ENCODE measurements at regions not wholly inside any gene's neighbourhood (a gene's known extent, or its start where the extent isn't known, plus 50 kb on each side); places are given as distances from the start of the nearest gene placed in this dataset.
A peak's percentile ranks its signal among the peaks of the same experiment; 100 is the strongest.

DNA sequence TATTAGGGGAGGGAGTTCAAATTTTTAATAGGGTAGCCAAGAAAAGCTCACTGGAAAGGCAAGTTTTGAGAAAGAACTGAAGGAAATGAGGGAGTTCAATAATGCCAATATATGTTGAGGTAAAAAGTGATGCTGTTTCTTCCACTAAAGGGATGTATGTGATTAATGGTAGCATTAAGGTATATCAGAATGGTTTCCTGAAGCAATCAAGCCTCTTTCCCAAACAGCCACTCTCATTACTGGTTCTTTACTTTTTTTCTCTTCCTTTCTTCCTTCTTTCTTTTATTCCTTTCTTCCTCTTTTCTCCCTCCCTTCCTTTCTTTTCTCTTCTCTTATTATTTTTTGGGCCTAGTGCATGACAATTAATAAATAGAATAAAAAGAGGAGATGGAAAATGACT, 433.5 kb downstream of the SATB2 start:
- TF ChIP-seq POLR2A (IDR thresholded peaks at IDR 0.05; ENCODE audit: low read depth) (no peak), POLR2AphosphoS5 (IDR thresholded peaks at IDR 0.05) (no peak), EP300 (IDR thresholded peaks at IDR 0.05) (no peak)
- TF ChIP-seq, protein P1, sequence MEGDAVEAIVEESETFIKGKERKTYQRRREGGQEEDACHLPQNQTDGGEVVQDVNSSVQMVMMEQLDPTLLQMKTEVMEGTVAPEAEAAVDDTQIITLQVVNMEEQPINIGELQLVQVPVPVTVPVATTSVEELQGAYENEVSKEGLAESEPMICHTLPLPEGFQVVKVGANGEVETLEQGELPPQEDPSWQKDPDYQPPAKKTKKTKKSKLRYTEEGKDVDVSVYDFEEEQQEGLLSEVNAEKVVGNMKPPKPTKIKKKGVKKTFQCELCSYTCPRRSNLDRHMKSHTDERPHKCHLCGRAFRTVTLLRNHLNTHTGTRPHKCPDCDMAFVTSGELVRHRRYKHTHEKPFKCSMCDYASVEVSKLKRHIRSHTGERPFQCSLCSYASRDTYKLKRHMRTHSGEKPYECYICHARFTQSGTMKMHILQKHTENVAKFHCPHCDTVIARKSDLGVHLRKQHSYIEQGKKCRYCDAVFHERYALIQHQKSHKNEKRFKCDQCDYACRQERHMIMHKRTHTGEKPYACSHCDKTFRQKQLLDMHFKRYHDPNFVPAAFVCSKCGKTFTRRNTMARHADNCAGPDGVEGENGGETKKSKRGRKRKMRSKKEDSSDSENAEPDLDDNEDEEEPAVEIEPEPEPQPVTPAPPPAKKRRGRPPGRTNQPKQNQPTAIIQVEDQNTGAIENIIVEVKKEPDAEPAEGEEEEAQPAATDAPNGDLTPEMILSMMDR (IDR thresholded peaks at IDR 0.05) = no peak
- intact Hi-C loops (cut with DNase I) = no loop called here

DNA sequence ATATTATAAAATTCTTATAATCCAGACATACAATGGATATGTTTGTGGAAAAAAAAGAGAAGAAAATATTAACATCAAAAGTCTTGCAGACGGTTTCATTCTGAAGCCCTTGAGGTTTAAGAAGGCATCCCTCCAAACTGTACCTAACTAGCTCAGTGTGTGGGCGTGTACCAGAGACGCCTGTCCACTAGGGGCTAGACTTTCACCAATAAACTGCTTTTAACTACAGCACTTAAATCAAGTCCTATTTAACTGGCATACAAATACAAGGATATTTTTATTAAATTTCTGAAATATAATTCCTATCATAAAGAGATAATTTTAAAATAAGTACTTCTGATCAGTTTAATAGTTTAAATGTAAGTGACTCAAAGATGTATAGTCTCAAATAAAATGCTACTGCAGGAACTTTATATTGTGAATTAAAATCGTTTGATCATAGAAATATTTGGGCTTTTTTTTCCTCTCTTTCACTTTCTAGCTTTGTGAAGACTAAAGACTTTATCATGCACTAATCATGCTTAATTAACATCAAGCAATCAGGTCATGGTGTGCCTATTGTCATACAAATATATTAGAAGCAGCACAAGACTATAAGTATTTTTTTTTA, 437.7 kb downstream of the SATB2 start:
- no peak for DNase-seq (ENCODE audit: extremely low spot score)
- H3K27ac ChIP-seq (replicated peaks in 1 of 4) = no peak overlapping the region

More for the DNA sequence above, 433.5 kb downstream of the SATB2 start:
- no peak for DNase-seq (ENCODE audit: extremely low spot score)
- H3K27me3 ChIP-seq = no peaks in the 10 kb centered on the region
- no peak overlapping the region for H3K27ac ChIP-seq (replicated peaks in 1 of 4)
- peaks cover 0 to 4% (median 0%) of the 10 kb centered on the region in 4 donors for H3K9me3 ChIP-seq
- H3K36me3 ChIP-seq = no peaks in the 10 kb centered on the region
- H3K4me1 ChIP-seq = no peaks in the 10 kb centered on the region
- no peak overlapping the region for H3K4me3 ChIP-seq

DNA sequence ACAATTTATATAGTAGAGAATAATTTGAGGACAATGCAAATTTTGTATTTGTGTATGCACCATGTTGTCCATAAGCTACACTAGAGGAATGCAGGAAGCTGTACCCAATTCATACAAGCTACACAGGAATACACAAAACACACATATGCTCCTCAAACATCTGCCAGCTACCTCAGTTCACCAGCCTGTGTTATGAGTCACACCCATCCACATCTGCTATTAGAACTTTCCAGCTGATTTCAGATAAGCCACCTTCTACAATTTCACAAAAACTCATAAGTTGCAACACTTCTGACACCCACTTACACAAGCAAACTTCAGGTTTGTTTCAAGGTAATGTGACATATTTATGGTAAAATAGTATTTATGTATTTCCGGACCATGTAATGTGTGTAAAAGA, 438.9 kb downstream of the SATB2 start:
- H3K27me3 ChIP-seq = no peaks in the 10 kb centered on the region
- intact Hi-C loops (cut with DNase I) = no loop called here
- DNase-seq (ENCODE audit: extremely low spot score) = no peak
- H3K4me1 ChIP-seq = no peaks in the 10 kb centered on the region
- H3K4me3 ChIP-seq = no peak overlapping the region
- H3K27ac ChIP-seq (replicated peaks in 1 of 4) = no peak overlapping the region
- H3K36me3 ChIP-seq = no peaks in the 10 kb centered on the region
- 0% methylated on average over 1 of the region's 1 CpG for WGBS
- TF ChIP-seq EP300 (IDR thresholded peaks at IDR 0.05) = no peak
- TF ChIP-seq, protein P1 (IDR thresholded peaks at IDR 0.05) = no peak
- no peak for TF ChIP-seq POLR2AphosphoS5 (IDR thresholded peaks at IDR 0.05)
- TF ChIP-seq POLR2A (IDR thresholded peaks at IDR 0.05; ENCODE audit: low read depth) = no peak
- no peaks in the 10 kb centered on the region for H3K9me3 ChIP-seq

More for the DNA sequence above, 437.7 kb downstream of the SATB2 start:
- Histone ChIP-seq H3K36me3 (no peaks in the 10 kb centered on the region), H3K4me1 (no peaks in the 10 kb centered on the region), H3K27me3 (no peaks in the 10 kb centered on the region), H3K4me3 (no peak overlapping the region), H3K9me3 (no peaks in the 10 kb centered on the region)
- intact Hi-C loops (cut with DNase I) = no loop called here
- WGBS = 28% methylated on average over 4 of the region's 4 CpGs
- TF ChIP-seq, protein P1 (IDR thresholded peaks at IDR 0.05) = peak in 1 of 3 experiments; percentile 23
- TF ChIP-seq POLR2AphosphoS5 (IDR thresholded peaks at IDR 0.05) = no peak
- no peak for TF ChIP-seq EP300 (IDR thresholded peaks at IDR 0.05)

DNA sequence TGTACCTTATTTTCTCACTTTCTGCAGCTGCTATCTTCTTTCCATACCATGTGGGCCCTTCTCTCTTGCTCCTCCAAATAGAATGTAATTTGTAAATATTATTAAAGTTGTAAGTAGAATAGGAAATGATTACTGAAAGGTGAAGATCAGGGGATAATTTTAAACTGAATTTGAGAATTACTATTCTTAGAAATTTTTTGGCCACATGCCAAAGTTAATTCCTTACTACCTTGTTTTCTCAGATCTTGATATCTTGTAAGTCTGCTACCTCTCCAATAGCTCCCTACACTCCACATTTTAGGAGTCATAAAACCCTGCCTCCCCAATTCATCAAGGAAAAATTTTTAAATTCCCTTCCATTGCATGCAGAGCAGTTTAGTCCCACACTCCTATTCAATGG, 442.7 kb downstream of the SATB2 start:
- H3K4me3 ChIP-seq = no peak overlapping the region
- H3K36me3 ChIP-seq = no peaks in the 10 kb centered on the region
- TF ChIP-seq POLR2A (IDR thresholded peaks at IDR 0.05; ENCODE audit: low read depth) = no peak
- TF ChIP-seq POLR2AphosphoS5 (IDR thresholded peaks at IDR 0.05) = no peak
- TF ChIP-seq, protein P1 (IDR thresholded peaks at IDR 0.05) = no peak
- TF ChIP-seq EP300 (IDR thresholded peaks at IDR 0.05) = no peak
- H3K4me1 ChIP-seq = no peaks in the 10 kb centered on the region
- intact Hi-C loops (cut with DNase I) = no loop called here
- H3K9me3 ChIP-seq = peaks cover 0 to 15% (median 6%) of the 10 kb centered on the region in 4 donors
- DNase-seq (ENCODE audit: extremely low spot score) = no peak
- no peak overlapping the region for H3K27ac ChIP-seq (replicated peaks in 1 of 4)
- H3K27me3 ChIP-seq = peaks cover 0 to 6% (median 0%) of the 10 kb centered on the region in 4 donors

DNA sequence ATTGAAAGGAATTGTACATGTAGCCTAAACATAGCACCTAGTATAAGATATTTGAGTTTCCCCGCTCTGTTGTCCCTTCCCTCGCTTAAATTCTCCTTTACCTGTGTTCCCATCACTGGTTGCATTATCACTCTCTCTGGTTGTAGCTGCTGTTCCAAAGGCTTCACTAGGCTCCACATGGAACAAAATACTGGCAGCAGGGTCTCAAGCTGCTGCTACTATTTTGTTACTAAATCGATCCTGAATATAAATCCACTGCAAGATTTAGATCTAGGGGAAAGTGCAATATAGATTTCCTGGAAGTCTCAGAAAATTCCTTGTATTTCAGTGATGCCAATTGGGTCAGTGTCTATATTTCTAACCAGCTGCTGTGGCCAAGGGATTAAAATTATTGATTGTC, 443.5 kb downstream of the SATB2 start:
- 85% methylated on average over 3 of the region's 3 CpGs for WGBS
- TF ChIP-seq EP300 (IDR thresholded peaks at IDR 0.05) (no peak), POLR2A (IDR thresholded peaks at IDR 0.05; ENCODE audit: low read depth) (no peak), POLR2AphosphoS5 (IDR thresholded peaks at IDR 0.05) (no peak)
- TF ChIP-seq, protein P1 (IDR thresholded peaks at IDR 0.05) = no peak
- Histone ChIP-seq H3K4me3 (no peak overlapping the region), H3K9me3 (peaks cover 0 to 22% (median 8%) of the 10 kb centered on the region in 4 donors), H3K27me3 (peaks cover 0 to 6% (median 0%) of the 10 kb centered on the region in 4 donors), H3K27ac (replicated peaks in 1 of 4) (no peak overlapping the region), H3K4me1 (no peaks in the 10 kb centered on the region), H3K36me3 (no peaks in the 10 kb centered on the region)
- intact Hi-C loops (cut with DNase I) = no loop called here
- DNase-seq (ENCODE audit: extremely low spot score) = no peak

All from esophagus muscularis mucosa (tissue), 4 donors.